HG02852 (cell line): ENCODE measurements at regions not wholly inside any gene's neighbourhood (a gene's known extent, or its start where the extent isn't known, plus 50 kb on each side); places are given as distances from the start of the nearest gene placed in this dataset.
"Not testable (repeated sequence)": the region's sequence is repeated elsewhere in the genome, so short reads cannot be mapped to it uniquely, and the experiment has no call there.

ENCODE experiments used
- ATAC-seq: cut with Tn5 transposase; IDR thresholded peaks from one replicate; pipeline ENCODE4 v1.9.1; 2021; ENCODE audit warnings: mild to moderate bottlenecking, moderate library complexity; ENCODE audit not compliant: unreplicated experiment

DNA sequence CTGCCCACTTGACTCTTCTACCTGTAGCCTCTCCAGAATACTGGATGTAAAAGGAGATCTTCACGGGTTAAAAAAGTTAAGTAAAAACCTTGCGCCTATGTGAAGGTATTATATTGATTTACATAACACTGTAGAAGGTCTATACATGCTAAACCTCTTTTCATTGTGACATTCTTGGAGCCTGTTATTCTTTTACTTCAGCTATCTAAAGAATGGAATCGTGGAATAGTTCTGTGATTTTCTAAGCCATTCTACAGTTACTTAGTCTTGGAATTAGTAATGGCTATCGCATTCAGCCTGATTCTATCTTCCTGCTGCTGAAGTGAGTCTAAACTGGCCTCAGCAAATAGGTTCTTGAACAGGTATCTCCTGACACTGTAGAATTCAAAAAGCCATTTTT is 430.0 kb upstream of the DPH6 start:
- no peak for ATAC-seq

- ATAC-seq, result no peak
Observed at GRCh38 chr15:35979608-35980007, 433.6 kb upstream of the DPH6 start.

GRCh38 chr15:35980719-35981118 is 434.8 kb upstream of the DPH6 start:
- ATAC-seq, result no peak

- no peak for ATAC-seq
Observed at GRCh38 chr15:35986191-35986721, 440.3 kb upstream of the DPH6 start.

DNA sequence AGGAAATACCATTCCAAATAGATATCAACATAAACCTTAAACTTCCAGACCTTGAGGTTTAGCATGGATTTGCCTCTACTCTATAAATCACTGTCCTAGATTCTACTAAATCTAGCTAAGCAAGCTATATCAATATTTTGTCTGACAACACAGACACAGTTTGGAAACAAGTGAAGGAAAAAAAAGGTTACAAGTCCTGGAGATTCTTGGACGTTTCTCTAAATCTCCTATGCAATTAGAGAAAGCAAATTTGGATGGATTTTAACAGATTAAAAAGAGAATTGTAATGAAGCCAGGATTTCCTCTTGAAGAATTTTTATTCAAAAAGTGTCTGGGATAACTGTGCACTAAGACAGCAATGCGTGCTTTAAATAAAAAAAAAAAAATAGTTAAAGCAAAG is 441.1 kb upstream of the DPH6 start:
- ATAC-seq, result no peak

GRCh38 chr15:35991386-35991785 is 445.4 kb upstream of the DPH6 start:
- no peak for ATAC-seq

- ATAC-seq, result no peak
Observed at GRCh38 chr15:35992791-35993190, 446.8 kb upstream of the DPH6 start.

DNA sequence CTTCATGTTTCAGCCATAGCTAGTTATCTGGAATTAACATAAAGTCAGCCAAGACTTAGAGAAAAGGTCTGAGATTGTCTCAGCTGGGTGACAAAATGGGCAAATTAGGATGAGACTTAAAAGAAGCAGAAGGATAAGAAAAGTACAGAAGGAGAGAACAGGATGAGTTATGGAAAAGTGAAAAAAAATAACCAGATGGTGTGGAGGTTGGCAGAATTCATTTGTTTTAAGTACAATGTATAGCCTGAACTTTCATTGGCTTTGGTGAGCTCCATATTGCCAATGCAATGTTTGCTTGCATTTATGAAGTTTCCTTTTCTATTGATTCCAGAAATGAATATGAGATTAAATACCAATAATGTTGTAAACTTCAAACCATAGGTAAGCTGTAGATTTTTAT is 447.2 kb upstream of the DPH6 start:
- ATAC-seq, result no peak

DNA sequence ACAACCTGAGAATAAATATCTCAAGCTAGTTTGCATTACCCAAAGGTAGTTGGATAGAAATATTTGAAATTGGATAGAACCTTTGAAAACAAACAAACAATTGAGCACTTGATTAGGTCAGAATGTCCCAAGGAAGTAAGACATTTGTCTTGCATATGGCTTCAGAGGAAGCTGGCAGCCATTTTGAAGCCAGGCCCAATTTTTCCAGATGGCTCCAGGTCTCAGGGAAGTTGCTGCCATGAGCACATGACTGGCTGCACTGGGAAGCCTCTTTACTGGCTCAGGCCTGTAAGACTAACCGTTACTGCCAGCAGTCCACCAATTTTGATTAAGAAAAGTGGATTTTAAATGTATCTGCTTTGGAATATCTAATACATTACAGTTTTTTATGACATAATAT is 448.9 kb upstream of the DPH6 start:
- ATAC-seq, result no peak

DNA sequence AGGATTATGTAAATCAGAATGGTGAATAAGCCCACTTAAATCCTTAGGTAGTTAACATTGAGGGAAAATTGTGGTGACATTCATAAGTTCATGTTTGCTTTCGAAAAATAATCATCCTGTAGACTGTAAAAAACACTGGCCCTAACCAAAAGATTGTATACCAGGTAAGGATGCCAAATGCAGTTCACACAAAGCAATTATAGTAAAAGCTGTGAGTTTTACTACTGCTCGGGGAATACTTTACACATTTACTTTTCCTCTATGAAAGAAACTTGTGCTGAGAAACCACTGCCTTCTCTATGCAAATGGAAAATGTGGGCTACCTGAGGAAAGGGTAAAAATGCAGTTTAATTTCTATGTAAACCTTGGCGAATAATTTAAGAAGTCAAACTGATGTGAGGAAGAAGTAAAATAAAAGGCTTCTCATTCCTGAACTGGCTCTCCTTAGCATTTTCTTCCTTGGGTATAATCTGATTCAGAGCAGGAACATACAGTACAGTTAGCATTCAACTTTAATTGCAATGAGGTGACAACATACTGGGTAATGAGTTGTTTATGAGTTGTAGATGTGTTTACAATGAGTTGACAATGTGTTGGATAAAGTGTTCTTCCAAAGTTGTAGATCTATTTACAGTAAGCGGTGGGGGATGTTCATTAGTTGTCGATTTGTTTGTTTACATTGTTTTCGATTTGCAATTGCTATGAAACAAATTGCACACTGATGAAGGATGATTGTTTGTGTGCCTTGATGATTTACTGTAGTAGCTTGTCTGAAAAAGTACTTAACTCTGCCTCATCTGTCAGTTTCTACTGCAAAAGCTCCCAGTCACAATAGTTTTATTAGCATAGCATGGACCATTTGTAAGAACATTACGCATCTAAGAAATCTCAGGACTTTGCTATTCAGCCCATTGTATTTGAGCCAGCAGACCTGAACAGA is 453.0 kb upstream of the DPH6 start:
- ATAC-seq, result no peak

DNA sequence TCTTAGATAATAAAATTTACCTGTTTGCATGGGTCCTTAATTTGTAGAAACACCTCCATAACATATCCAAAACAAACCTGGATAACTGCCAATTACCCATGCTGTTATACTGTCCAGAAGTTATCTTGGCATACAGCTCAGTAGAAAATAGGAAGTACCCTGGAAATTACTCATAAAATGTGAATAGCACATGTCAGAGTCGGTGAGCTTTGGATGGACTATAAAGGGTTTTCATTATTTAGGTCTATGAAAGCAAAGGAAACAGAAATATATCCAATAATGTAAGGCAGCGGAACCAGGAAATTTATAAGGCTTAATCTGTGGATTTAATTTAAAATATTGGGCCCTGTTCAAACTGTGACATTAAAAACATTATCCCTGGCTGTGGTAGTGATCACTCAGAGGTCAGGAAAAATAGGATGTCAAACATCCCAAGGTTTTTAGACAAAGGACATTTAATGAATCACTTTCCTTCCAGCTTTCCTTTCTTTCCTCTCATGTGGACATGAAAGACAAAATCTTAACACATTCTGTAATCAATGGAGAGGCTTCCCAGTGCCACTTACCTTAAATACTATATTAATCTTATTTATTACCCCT is 459.0 kb upstream of the DPH6 start:
- ATAC-seq, result no peak

GRCh38 chr15:36005542-36005941 is 459.6 kb upstream of the DPH6 start:
- no peak for ATAC-seq

DNA sequence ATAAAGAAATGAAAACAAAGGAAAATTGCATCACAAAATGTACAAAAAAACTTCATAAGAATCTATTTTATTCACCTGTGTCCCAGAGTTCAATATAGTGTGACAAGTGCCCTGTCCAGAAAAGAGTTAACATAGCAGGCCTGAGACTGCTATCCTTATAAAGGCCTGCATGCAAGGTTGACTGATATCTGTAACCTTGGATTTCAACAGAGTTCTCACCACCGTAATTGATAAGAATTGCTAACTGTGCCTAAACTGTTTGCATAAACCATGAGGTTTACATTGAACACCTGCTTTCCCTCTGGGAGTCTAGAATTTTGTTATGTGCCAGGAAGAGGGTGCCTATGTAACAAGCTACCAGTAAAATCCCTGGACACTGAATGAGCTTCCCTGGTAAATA is 461.7 kb upstream of the DPH6 start:
- ATAC-seq, result no peak

DNA sequence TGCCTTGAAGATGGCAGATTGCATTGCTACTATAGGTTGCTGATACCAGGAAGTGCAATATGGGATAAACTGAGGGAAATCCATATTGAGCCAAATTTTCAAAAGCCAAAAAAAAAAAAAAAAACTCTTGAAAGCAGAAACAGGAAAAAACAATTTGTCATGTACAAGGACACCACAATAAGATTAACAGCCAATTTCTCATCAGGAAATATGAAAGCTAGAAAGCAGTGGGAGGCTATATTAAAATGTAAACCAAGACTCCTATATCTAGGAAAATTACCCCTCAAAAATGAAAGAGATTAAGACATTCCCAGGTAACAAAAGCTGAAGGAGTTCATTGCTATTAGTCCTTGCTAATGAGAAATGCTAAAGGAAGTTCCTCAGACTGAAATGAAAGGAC is 462.8 kb upstream of the DPH6 start:
- ATAC-seq, result no peak

DNA sequence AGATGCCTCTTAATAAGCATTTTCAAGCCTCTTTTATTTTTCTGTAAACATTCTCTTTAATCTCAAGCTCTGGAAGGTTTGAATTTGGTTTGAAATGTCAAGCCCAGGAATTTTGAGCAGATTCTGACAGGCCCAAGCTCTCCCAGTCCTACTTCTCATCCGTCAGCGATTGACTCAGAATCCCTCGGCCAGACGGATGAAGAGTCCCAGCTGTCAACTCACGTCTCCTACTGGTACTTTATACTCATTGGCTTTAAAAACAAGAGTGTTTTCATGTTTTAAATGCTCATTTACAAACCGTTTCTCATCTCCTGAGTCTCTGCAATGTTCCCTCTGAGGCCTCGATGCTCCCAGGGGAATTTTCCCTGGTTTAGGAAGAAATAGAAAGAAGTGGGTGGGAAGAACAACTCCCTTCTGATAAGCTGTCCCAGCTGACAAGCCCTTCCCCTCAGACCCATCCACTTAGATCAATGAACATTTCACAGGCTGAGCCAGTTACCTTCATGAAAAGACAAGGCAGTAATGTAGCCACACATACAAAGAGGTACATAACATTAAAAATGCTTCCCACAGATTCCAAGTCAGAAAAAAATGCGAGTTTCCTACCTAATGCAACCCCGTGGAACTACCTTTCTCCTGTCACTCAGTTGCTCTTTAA is 478.2 kb upstream of the DPH6 start:
- ATAC-seq, result no peak

- no peak for ATAC-seq
Observed at GRCh38 chr15:36026627-36027283, 480.8 kb upstream of the DPH6 start.

- ATAC-seq, result no peak
Observed at GRCh38 chr15:36029606-36030210, 483.7 kb upstream of the DPH6 start.

GRCh38 chr15:36039996-36040572 is 494.1 kb upstream of the DPH6 start:
- ATAC-seq, result no peak

DNA sequence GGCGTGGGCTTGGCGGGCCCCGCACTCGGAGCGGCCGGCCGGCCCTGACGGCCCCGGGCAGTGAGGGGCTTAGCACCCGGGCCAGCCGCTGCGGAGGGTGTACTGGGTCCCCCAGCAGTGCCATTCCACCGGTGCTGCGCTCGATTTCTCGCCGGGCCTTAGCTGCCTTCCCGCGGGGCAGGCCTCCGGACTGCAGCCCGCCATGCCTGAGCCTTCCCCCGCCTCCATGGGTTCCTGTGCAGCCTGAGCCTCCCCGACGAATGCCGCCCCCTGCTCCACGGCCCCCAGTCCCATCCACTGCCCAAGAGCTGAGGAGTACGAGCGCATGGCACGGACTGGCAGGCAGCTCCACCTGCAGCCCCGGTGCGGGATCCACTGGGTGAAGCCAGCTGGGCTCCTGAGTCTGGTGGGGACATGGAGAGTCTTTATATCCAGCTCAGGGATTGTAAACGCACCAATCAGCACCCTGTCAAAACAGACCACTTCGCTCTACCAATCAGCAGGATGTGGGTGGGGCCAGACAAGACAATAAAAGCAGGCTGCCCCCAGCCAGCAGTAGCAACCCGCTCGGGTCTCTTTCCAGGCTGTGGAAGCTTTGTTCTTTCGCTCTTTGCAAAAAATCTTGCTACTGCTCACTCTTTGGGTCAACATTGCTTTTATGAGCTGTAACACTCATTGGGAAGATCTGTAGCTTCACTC is 501.2 kb upstream of the DPH6 start:
- not testable (repeated sequence) for ATAC-seq

- no peak for ATAC-seq
Observed at GRCh38 chr15:36050899-36051298, 504.9 kb upstream of the DPH6 start.
